Left lung (tissue), 4 donors: ENCODE measurements at regions not wholly inside any gene's neighbourhood (a gene's known extent, or its start where the extent isn't known, plus 50 kb on each side); places are given as distances from the start of the nearest gene placed in this dataset.

Experiments
- ATAC-seq: fragments of 200-7000 bp; cut with Tn5 transposase; one replicate; pipeline ENCODE4 v1.9.1; 2020; ENCODE audit warnings: moderate library complexity
- DNase-seq, 4 donors: peaks; one replicate each; pipeline ENCODE4 v3.0.0-alpha.2; 2013 to 2020
- H3K27ac ChIP-seq, 2 donors: fragments of 200-600 bp; sonication (generic) in 1 of 2; one replicate each; pipeline versions ENCODE4 v1.5.0 to v1.8.0; 2020 to 2021
- H3K27me3 ChIP-seq, 2 donors: fragments of 200-600 bp; sonication (generic) in 1 of 2; one replicate each; pipeline versions ENCODE4 v1.5.0 to v1.8.0; 2020 to 2021
- H3K36me3 ChIP-seq, 2 donors: fragments of 200-600 bp; sonication (generic) in 1 of 2; one replicate each; pipeline versions ENCODE4 v1.5.0 to v1.8.0; 2020 to 2021
- H3K4me1 ChIP-seq, 2 donors: fragments of 200-600 bp; one replicate each; pipeline ENCODE4 v1.8.0; 2021
- H3K4me3 ChIP-seq, 2 donors: fragments of 200-600 bp; sonication (generic) in 1 of 2; one replicate each; pipeline versions ENCODE4 v1.5.0 to v1.8.0; 2020 to 2021; ENCODE audit warnings: mild to moderate bottlenecking in 1 of 2
- H3K9me3 ChIP-seq, 2 donors: fragments of 200-600 bp; sonication (generic) in 1 of 2; one replicate each; pipeline versions ENCODE4 v1.5.0 to v1.8.0; 2020 to 2021
- intact Hi-C, 2 donors: fragments of 100-400 bp; cut with DNase I; formaldehyde crosslinking; loops; one replicate each; pipeline versions ENCODE4 v1.11.2 to v1.14.2; 2022
- TF ChIP-seq, protein P1 (sequence below), 2 donors: fragments of 200-600 bp; sonication (generic) in 1 of 2; IDR thresholded peaks; one replicate each; pipeline versions ENCODE4 v1.5.0 to v1.8.0; 2021; ENCODE audit warnings: antibody characterized with exemption in 2 of 2
- donor health status: DM: no; HTN: yes; CAD: no.
- donor health status: DM: no; HTN: no; CAD: no.

DNA sequence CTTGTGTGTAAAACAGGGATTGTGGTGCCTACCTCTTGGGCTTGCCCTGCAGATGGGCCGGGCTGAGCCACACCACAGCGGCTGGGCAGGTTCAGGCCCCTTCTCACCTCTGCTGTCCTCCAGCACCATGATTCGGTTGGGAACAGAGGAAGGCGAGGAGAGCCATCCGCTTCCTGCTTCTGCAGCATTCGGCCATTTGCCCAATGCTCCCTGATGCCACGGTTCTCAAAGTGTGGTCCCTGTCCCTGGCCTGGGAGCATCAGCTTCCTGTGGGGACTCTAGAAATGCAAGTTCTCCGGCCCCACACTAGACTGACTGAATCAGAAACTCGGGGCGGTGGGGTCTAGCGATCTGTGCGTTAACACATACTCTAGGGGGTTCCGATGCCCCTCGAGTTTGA, 65.1 kb downstream of the RRM2 start:
- Histone ChIP-seq H3K27ac (no peak overlapping the region), H3K27me3 (no peaks in the 10 kb centered on the region), H3K4me3 (no peak overlapping the region), H3K9me3 (no peaks in the 10 kb centered on the region), H3K4me1 (no peaks in the 10 kb centered on the region), H3K36me3 (no peaks in the 10 kb centered on the region)
- TF ChIP-seq, protein P1, sequence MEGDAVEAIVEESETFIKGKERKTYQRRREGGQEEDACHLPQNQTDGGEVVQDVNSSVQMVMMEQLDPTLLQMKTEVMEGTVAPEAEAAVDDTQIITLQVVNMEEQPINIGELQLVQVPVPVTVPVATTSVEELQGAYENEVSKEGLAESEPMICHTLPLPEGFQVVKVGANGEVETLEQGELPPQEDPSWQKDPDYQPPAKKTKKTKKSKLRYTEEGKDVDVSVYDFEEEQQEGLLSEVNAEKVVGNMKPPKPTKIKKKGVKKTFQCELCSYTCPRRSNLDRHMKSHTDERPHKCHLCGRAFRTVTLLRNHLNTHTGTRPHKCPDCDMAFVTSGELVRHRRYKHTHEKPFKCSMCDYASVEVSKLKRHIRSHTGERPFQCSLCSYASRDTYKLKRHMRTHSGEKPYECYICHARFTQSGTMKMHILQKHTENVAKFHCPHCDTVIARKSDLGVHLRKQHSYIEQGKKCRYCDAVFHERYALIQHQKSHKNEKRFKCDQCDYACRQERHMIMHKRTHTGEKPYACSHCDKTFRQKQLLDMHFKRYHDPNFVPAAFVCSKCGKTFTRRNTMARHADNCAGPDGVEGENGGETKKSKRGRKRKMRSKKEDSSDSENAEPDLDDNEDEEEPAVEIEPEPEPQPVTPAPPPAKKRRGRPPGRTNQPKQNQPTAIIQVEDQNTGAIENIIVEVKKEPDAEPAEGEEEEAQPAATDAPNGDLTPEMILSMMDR (IDR thresholded peaks at IDR 0.05), result no peak
- DNase-seq (no peak), ATAC-seq (no peak)
- intact Hi-C loops, result no loop called here

DNA sequence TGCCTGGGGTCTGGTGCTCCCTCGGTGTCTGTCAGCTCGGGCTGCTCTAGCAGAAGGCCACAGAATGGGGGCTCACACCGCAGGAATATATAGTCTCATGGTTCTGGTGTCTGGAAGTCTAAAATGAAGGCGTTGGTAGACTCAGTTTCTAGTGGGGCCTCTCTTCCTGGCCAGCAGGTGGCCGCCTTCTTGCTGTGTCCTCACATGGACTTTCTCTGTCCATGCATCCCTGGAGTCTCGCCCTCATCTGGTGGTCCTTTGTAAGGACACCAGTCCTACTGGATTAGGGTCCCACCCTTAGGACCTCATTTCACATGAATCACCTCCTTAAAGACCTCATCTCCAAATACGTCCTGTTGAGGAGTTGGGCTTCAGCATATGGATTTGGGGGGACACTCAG, 65.7 kb downstream of the RRM2 start:
- TF ChIP-seq, protein P1 (IDR thresholded peaks at IDR 0.05), result no peak
- Histone ChIP-seq H3K4me3 (no peak overlapping the region), H3K27me3 (no peaks in the 10 kb centered on the region), H3K4me1 (no peaks in the 10 kb centered on the region), H3K27ac (no peak overlapping the region), H3K36me3 (no peaks in the 10 kb centered on the region), H3K9me3 (no peaks in the 10 kb centered on the region)
- no peak for ATAC-seq
- intact Hi-C loops, result no loop called here
- DNase-seq, result no peak

DNA sequence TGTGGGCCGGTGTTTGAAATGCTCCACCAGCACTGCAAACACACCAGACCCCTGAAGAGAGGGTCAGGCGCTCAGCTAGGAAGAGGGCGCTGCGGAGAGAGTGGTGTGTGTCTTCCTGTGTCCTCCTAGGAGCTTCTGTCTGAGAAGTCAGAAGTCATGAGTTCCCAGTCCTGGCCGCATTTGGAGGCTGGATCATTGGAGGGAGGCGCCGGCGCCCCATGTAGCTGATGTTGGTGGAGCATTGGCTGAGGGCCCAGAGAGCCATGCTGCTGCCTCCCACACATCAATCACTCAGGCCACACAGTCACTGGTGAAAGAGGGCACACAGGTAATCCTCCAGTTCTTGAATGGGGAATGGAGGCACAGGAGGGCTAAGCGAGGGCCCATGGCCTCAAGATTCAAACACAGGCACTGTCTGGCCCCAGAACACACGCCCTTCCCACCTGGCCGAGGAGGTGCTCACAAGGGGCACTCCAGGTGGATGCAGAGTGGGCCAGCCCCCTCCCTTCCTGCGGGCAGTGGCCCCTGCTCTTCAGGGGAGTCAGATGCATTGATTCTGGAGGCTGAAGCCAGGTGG, 66.3 kb downstream of the RRM2 start:
- no peak for DNase-seq
- H3K36me3 ChIP-seq, result no peaks in the 10 kb centered on the region
- no peak for ATAC-seq
- H3K27ac ChIP-seq, result no peak overlapping the region
- TF ChIP-seq, protein P1 (IDR thresholded peaks at IDR 0.05), result no peak
- no peaks in the 10 kb centered on the region for H3K27me3 ChIP-seq
- no peaks in the 10 kb centered on the region for H3K4me1 ChIP-seq
- H3K9me3 ChIP-seq, result no peaks in the 10 kb centered on the region
- H3K4me3 ChIP-seq, result no peak overlapping the region
- intact Hi-C loops, result no loop called here

DNA sequence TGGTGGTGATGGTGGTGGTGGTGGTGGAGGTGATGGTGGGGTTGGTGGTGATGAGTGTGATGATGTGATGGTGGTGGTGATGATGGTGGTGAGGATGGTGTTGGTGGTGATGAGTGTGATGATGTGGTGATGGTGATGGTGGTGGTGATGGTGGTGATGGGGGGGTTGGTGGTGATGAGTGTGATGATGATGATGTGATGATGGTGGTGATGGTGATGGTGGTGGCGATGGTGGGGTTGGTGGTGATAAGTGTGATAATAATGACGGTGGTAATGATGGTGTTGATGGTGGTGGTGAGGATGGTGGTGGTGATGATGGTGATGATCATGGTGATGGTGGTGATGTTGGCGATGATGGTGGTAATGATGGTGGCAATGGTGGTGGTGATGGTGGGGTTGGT, 67.7 kb downstream of the RRM2 start:
- no peaks in the 10 kb centered on the region for H3K9me3 ChIP-seq
- intact Hi-C loops, result no loop called here
- H3K27me3 ChIP-seq, result no peaks in the 10 kb centered on the region
- H3K4me1 ChIP-seq, result no peaks in the 10 kb centered on the region
- ATAC-seq (no peak), DNase-seq (no peak)
- no peak overlapping the region for H3K27ac ChIP-seq
- TF ChIP-seq, protein P1 (IDR thresholded peaks at IDR 0.05), result no peak
- H3K36me3 ChIP-seq, result no peaks in the 10 kb centered on the region
- H3K4me3 ChIP-seq, result no peak overlapping the region

DNA sequence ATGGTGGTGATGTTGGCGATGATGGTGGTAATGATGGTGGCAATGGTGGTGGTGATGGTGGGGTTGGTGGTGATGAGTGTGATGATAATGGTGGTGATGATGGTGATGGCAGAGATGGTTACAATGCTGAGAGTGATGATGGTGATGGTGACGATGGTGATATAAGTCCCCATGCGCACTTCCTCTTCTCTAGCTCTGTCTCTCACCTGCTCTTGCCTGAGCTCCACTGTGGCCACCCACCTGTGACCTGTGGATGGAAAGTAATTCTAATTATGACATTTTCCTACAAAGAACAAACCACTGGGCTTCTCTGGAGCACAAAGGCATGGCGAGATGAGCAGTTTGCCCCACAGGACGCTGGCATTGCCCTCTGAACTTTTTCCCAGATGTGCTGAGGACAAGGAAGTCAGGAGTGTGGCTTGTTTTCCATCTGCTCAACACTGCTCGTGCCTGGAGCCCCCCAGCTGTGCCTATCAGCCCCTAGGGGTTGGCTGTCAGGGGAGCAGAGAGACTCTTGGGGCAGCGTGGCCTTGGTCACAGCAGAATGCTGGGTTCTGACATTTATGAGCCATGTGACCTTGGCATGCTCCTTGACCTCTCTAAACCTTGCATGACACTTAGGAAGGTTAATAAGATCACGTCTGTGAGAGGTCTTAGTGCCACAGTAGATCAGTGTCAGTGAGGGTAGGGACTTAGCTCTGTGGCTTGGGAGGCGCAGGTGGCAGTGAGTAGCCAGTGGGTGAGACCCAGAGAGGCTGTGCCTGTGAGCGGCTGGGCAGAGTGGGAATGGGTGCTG, 68.4 kb downstream of the RRM2 start:
- Histone ChIP-seq H3K4me1 (no peaks in the 10 kb centered on the region), H3K9me3 (no peaks in the 10 kb centered on the region), H3K36me3 (no peaks in the 10 kb centered on the region), H3K27me3 (no peaks in the 10 kb centered on the region), H3K4me3 (no peak overlapping the region), H3K27ac (no peak overlapping the region)
- no peak for DNase-seq
- TF ChIP-seq, protein P1 (IDR thresholded peaks at IDR 0.05), result no peak
- no peak for ATAC-seq
- intact Hi-C loops, result no loop called here
